Mesendoderm (in vitro differentiated cells): ENCODE measurements at regions not wholly inside any gene's neighbourhood (a gene's known extent, or its start where the extent isn't known, plus 50 kb on each side); places are given as distances from the start of the nearest gene placed in this dataset.

ENCODE experiments used
- DNase-seq: peaks from one replicate; pipeline ENCODE4 v3.0.0; 2013
- H2AK5ac ChIP-seq: 2 replicates; pipeline ENCODE4 v1.6.1; 2013; ENCODE audit warnings: low read length, inconsistent platforms
- H2BK120ac ChIP-seq: 2 replicates; pipeline ENCODE4 v1.6.1; 2013; ENCODE audit warnings: low read depth, mild to moderate bottlenecking, low read length, moderate library complexity, mixed read lengths
- H2BK15ac ChIP-seq: replicated peaks from 2 replicates; pipeline ENCODE4 v1.6.1; 2013; ENCODE audit warnings: low read depth, mild to moderate bottlenecking, moderate library complexity
- H2BK5ac ChIP-seq: 2 replicates; pipeline ENCODE4 v1.6.1; 2013; ENCODE audit warnings: low read length, inconsistent platforms
- H3K18ac ChIP-seq: 2 replicates; pipeline ENCODE4 v1.6.1; 2013; ENCODE audit warnings: mild to moderate bottlenecking, low read length, mixed read lengths
- H3K23ac ChIP-seq: one replicate; pipeline ENCODE4 v1.6.1; 2013; ENCODE audit warnings: low read length
- H3K27ac ChIP-seq: 2 replicates; pipeline ENCODE4 v1.5.1; 2013; ENCODE audit warnings: low read depth, mild to moderate bottlenecking, inconsistent platforms, low read length, moderate library complexity
- H3K27me3 ChIP-seq: 2 replicates; pipeline ENCODE4 v1.6.1; 2013; ENCODE audit warnings: low read length, control low read depth, mild to moderate bottlenecking, inconsistent platforms; ENCODE audit not compliant: insufficient read depth, poor library complexity
- H3K36me3 ChIP-seq: 2 replicates; pipeline ENCODE4 v1.6.1; 2013; ENCODE audit warnings: low read length, inconsistent platforms; ENCODE audit not compliant: control insufficient read depth, insufficient read depth
- H3K4ac ChIP-seq: one replicate; pipeline ENCODE4 v1.6.1; 2013; ENCODE audit warnings: low read depth, mild to moderate bottlenecking, low read length, moderate library complexity
- H3K4me1 ChIP-seq: 2 replicates; pipeline ENCODE4 v1.6.1; 2013; ENCODE audit warnings: low read depth, low read length, inconsistent platforms; ENCODE audit not compliant: control insufficient read depth
- H3K4me2 ChIP-seq: 2 replicates; pipeline ENCODE4 v1.6.1; 2013; ENCODE audit warnings: low read length
- H3K4me3 ChIP-seq: 2 replicates; pipeline ENCODE4 v1.5.1; 2013; ENCODE audit warnings: mild to moderate bottlenecking, low read length
- H3K56ac ChIP-seq: one replicate; pipeline ENCODE4 v1.6.1; 2013; ENCODE audit warnings: low read length
- H3K79me1 ChIP-seq: 2 replicates; pipeline ENCODE4 v1.6.1; 2013; ENCODE audit warnings: low read length, inconsistent platforms
- H3K79me2 ChIP-seq: 2 replicates; pipeline ENCODE4 v1.6.1; 2013; ENCODE audit warnings: mild to moderate bottlenecking, low read length; ENCODE audit not compliant: control insufficient read depth, insufficient read depth
- H3K9ac ChIP-seq: 2 replicates; pipeline ENCODE4 v1.6.1; 2013; ENCODE audit warnings: low read length, inconsistent platforms
- H4K5ac ChIP-seq: one replicate; pipeline ENCODE4 v1.6.1; 2013; ENCODE audit warnings: low read length
- H4K8ac ChIP-seq: one replicate; pipeline ENCODE4 v1.6.1; 2013; ENCODE audit warnings: low read depth, mild to moderate bottlenecking, control low read depth, low read length, moderate library complexity
- WGBS: extraction: QIAGEN DNeasy Blood & Tissue Kit; methylation state at CpG from one replicate; pipeline ENCODE4 v1.1.7; 2013; ENCODE audit warnings: low lambda C conversion rate, missing lambda C conversion rate; ENCODE audit not compliant: insufficient coverage; ENCODE audit errors: extremely low coverage; 5-methylcytosine and 5-hydroxymethylcytosine counted together

DNA sequence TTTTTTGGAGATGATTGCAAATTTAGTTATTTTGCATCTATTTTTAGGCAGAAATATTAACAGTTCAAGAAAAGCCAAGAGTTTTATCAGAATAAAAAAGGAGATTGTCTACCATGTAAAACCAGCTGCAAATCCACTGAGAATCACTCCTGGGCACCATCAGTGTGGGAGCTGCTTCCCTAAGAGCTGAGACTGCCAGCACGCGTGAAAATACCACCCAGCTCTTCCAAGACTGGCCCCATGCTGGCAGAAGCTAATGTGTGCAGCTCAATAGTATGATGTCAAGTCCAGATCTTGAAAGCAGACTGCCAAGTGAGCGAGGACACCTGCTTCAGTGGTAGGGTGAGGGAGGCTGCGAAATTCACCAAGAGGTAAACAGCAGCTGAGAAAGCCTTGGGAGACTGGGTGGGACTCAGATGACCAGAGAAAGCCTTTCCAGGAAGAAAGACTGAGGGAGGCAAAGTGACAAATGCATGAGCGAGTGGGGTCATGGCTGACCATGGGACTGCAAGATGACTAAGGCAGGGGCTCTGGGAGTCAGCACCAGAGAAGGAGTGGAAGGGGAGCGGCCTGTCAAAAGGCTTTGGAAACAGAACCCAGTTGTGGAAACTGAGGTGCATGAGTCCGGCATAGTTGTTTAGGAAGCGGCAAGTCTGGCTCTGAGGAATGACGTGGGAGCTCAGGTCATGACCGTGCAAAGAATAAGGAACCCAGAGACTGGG is 200.9 kb downstream of the GADD45G start:
- no peaks in the 10 kb centered on the region for H3K36me3 ChIP-seq
- H3K56ac ChIP-seq = no peak overlapping the region
- H3K4ac ChIP-seq = no peak overlapping the region
- H3K18ac ChIP-seq = no peak overlapping the region
- no peak overlapping the region for H2BK120ac ChIP-seq
- H3K79me1 ChIP-seq = no peaks in the 10 kb centered on the region
- H3K79me2 ChIP-seq = no peaks in the 10 kb centered on the region
- H3K4me2 ChIP-seq = no peak overlapping the region
- H3K27ac ChIP-seq = no peak overlapping the region
- H3K4me1 ChIP-seq = peaks cover 3% of the 10 kb centered on the region
- no peak overlapping the region for H3K23ac ChIP-seq
- no peak overlapping the region for H2AK5ac ChIP-seq
- DNase-seq = no peak
- H2BK5ac ChIP-seq = no peak overlapping the region
- no peak overlapping the region for H4K8ac ChIP-seq
- H3K27me3 ChIP-seq = no peaks in the 10 kb centered on the region
- no peak overlapping the region for H2BK15ac ChIP-seq
- H4K5ac ChIP-seq = no peak overlapping the region
- H3K9ac ChIP-seq = no peak overlapping the region
- WGBS = no CpG with 5 or more reads among the region's 10 CpGs
- H3K4me3 ChIP-seq = no peak overlapping the region

DNA sequence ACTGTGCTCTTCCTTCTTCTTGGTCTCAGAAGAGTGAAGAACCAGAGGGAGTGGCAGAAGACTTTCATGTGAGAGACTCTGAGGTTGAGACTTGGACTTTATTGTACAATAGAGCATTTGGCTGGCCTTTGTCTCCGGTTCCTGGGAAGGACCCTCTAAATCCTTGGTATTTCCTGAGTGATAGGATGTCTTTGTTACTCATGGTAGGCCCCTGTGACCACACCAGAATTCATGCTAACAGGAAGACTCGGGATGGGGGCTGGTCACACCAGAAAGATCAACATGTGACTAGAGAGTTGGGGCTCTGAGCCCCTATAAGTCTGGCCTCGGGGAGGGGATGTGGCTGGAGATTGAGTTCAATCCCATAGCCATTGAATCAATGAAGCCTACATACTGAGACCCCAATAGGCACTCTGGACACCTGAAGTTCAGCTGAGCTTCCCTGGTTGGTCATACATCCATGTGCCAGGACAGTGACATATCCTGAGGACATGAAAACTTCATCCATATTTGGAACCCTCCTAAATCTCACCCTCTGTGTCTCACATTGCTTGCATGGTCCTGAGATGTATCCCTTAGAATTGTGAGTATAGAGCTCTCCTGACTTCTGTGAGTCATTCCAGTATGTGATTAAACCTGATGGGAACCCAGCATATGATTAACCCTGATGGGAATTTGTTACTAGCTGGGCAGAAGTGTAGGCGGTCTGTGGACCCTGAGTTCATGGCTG is 201.7 kb downstream of the GADD45G start:
- no peak overlapping the region for H4K8ac ChIP-seq
- H3K23ac ChIP-seq = no peak overlapping the region
- no peak overlapping the region for H3K56ac ChIP-seq
- no CpG with 5 or more reads among the region's 4 CpGs for WGBS
- no peak overlapping the region for H3K9ac ChIP-seq
- no peaks in the 10 kb centered on the region for H3K79me1 ChIP-seq
- no peak overlapping the region for H4K5ac ChIP-seq
- H3K79me2 ChIP-seq = no peaks in the 10 kb centered on the region
- no peak for DNase-seq
- H2AK5ac ChIP-seq = no peak overlapping the region
- no peak overlapping the region for H3K4ac ChIP-seq
- no peak overlapping the region for H3K4me3 ChIP-seq
- no peak overlapping the region for H2BK15ac ChIP-seq
- H2BK120ac ChIP-seq = no peak overlapping the region
- no peak overlapping the region for H3K4me2 ChIP-seq
- no peak overlapping the region for H3K27ac ChIP-seq
- no peak overlapping the region for H3K18ac ChIP-seq
- H3K27me3 ChIP-seq = no peaks in the 10 kb centered on the region
- H3K4me1 ChIP-seq = peaks cover 3% of the 10 kb centered on the region
- H2BK5ac ChIP-seq = no peak overlapping the region
- no peaks in the 10 kb centered on the region for H3K36me3 ChIP-seq

DNA sequence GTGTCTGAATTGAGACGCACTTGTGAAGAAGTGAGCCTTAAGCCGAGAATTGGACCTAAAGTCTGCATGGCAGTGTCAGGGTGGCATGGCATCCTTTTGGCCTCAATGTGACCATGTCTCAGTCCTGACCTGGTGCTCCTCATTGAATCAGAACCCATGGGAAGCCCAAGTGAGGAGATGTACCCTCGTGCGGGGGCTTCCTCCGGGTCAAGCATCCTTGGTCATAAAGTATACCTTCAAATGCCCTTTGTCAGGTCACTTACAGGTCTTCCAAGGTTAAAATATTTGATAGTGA is 202.2 kb downstream of the GADD45G start:
- Histone ChIP-seq H3K9ac (no peak overlapping the region), H2BK120ac (no peak overlapping the region), H2BK15ac (no peak overlapping the region), H2AK5ac (no peak overlapping the region), H3K4ac (no peak overlapping the region), H3K4me2 (no peak overlapping the region), H3K4me3 (no peak overlapping the region), H3K27ac (no peak overlapping the region), H3K36me3 (no peaks in the 10 kb centered on the region), H3K18ac (no peak overlapping the region), H3K56ac (no peak overlapping the region), H3K79me1 (no peaks in the 10 kb centered on the region), H3K79me2 (no peaks in the 10 kb centered on the region), H4K8ac (no peak overlapping the region), H3K4me1 (peaks cover 3% of the 10 kb centered on the region), H4K5ac (no peak overlapping the region), H3K23ac (no peak overlapping the region), H2BK5ac (no peak overlapping the region), H3K27me3 (no peaks in the 10 kb centered on the region)
- WGBS = no CpG with 5 or more reads among the region's 5 CpGs
- DNase-seq = no peak

DNA sequence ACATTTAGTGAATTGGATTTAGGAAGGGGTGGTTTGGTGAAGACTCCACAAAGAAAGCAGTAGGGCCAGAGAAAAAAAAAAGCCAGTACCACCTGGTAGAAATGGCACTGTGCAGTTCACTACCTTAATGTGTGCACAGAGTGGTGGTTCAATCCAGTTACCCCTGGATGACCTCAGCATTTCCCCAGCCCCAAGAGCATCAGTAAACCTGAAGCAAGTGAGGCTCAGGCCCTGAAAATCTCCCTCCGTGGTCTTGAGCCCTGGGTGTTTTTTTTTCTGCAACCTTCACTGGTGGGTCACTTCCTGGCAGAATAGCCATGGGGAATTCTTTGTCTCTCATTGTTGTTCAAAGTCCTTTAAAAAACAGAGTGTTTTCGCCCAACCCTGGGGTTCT is 202.9 kb downstream of the GADD45G start:
- Histone ChIP-seq H3K4me3 (no peak overlapping the region), H3K27me3 (no peaks in the 10 kb centered on the region), H2BK5ac (no peak overlapping the region), H3K4me1 (peaks cover 3% of the 10 kb centered on the region), H3K27ac (no peak overlapping the region), H4K8ac (no peak overlapping the region), H3K79me1 (no peaks in the 10 kb centered on the region), H3K79me2 (no peaks in the 10 kb centered on the region), H3K18ac (no peak overlapping the region), H3K36me3 (no peaks in the 10 kb centered on the region), H2AK5ac (no peak overlapping the region), H3K23ac (no peak overlapping the region), H3K9ac (no peak overlapping the region), H3K4me2 (no peak overlapping the region), H3K4ac (no peak overlapping the region), H2BK120ac (no peak overlapping the region), H3K56ac (no peak overlapping the region), H2BK15ac (no peak overlapping the region), H4K5ac (no peak overlapping the region)
- no peak for DNase-seq
- WGBS = no CpG with 5 or more reads among the region's 2 CpGs

DNA sequence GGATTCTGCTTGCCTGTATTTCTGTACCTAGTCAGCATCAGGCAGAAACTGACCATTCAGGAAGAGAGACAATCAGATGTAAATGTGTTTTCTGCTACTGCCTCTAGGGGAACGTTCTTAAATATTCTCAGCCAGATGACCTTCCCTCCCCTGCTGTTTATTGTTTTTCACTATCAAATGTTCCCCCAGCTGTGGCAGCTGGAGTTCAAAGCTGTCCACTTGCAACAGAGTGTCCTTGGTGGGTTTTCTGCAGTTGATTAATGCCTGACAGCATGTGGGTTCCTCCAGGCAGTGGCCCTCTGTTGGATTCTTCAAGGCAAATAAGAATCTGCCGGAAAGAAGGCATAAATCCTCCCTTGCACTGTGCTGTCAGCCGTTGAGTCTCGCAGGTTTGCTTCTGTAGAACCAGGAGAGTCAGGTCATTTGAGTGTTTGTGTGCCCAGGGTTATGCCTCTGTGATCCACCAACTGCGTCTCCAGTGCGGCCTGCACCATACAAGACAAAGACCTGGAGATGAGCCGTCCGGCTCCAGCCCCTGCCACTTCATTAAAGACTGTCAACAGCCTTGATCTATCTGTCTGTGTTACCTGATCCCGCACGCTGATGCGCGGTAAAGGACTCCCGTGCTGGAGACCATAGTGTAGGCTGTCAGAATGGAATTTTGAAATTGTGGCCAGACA is 203.4 kb downstream of the GADD45G start:
- Histone ChIP-seq H4K8ac (no peak overlapping the region), H3K9ac (no peak overlapping the region), H3K4ac (no peak overlapping the region), H3K79me2 (no peaks in the 10 kb centered on the region), H4K5ac (no peak overlapping the region), H2BK120ac (no peak overlapping the region), H2BK15ac (no peak overlapping the region), H3K56ac (no peak overlapping the region), H2BK5ac (no peak overlapping the region), H3K18ac (no peak overlapping the region), H3K79me1 (no peaks in the 10 kb centered on the region), H3K23ac (peak overlapping the region; percentile 16), H3K4me2 (no peak overlapping the region), H3K27me3 (no peaks in the 10 kb centered on the region), H3K4me1 (peaks cover 3% of the 10 kb centered on the region), H3K36me3 (no peaks in the 10 kb centered on the region), H3K4me3 (no peak overlapping the region), H3K27ac (no peak overlapping the region), H2AK5ac (no peak overlapping the region)
- no CpG with 5 or more reads among the region's 13 CpGs for WGBS
- DNase-seq = no peak
